ENCODE measurements at regions not wholly inside any gene's neighbourhood (a gene's known extent, or its start where the extent isn't known, plus 50 kb on each side); places are given as distances from the start of the nearest gene placed in this dataset.

GRCh38 chr6:147106759-147107401, 97.3 kb upstream of the STXBP5 start:
- no peaks in the 10 kb centered on the region for H3K9me3 ChIP-seq (ENCODE audit: control insufficient read depth in 1 of 2, low read length in 2 of 2)
- H3K4me3 Mint-ChIP-seq: peak overlapping the region in 2 of 8 donors; percentile 15 to 17
- H3K36me3 ChIP-seq (ENCODE audit: insufficient read depth, low read length): no peaks in the 10 kb centered on the region
- ChIA-PET CTCF (ENCODE audit: partially characterized antibody) (interaction anchor here (0.6 to 1.2 kb wide), 2 partner anchors 15 to 1180 kb away, joined by 3 read pairs; no protein-coding TSS in a partner anchor), POLR2A (ENCODE audit: partially characterized antibody) (no interaction called here)
- intact Hi-C loops (cut with micrococcal nuclease): no loop called here
- DNase-seq: no peak
- no peaks in the 10 kb centered on the region for H3K27me3 ChIP-seq (ENCODE audit: insufficient read depth, low read length)
- H3K9me3 Mint-ChIP-seq: peaks cover 0 to 3% (median 0%) of the 10 kb centered on the region in 8 donors
- H3K27ac ChIP-seq (ENCODE audit: low read depth, low read length): no peak overlapping the region
- peaks cover 35 to 59% (median 45%) of the 10 kb centered on the region in 4 donors for H3K4me1 Mint-ChIP-seq
- peaks cover 43% of the 10 kb centered on the region for H3K4me1 ChIP-seq (ENCODE audit: insufficient read depth, low read length)
- peak overlapping the region in 2 of 7 donors; percentile 13 to 43 for H3K27ac Mint-ChIP-seq
- no peaks in the 10 kb centered on the region for H3K27me3 Mint-ChIP-seq
- H3K36me3 Mint-ChIP-seq: no peaks in the 10 kb centered on the region
- no peak overlapping the region for H3K4me3 ChIP-seq (ENCODE audit: low read length in 2 of 2)

- peak overlapping the region in 3 of 8 donors; percentile 26 to 75 (median 54) for H3K4me3 Mint-ChIP-seq
- H3K9me3 Mint-ChIP-seq: peaks cover 0 to 2% (median 0%) of the 10 kb centered on the region in 8 donors
- H3K36me3 Mint-ChIP-seq: no peaks in the 10 kb centered on the region
- H3K27me3 ChIP-seq (ENCODE audit: insufficient read depth, low read length): no peaks in the 10 kb centered on the region
- H3K36me3 ChIP-seq (ENCODE audit: insufficient read depth, low read length): no peaks in the 10 kb centered on the region
- peak overlapping the region in 2 of 7 donors; percentile 36 to 59 for H3K27ac Mint-ChIP-seq
- H3K9me3 ChIP-seq (ENCODE audit: control insufficient read depth in 1 of 2, low read length in 2 of 2): no peaks in the 10 kb centered on the region
- POLR2A ChIA-PET (ENCODE audit: partially characterized antibody): interaction anchor here (1.3 to 3.9 kb wide), 2 partner anchors 94 to 95 kb away, joined by 5 to 20 read pairs; no protein-coding TSS in a partner anchor
- intact Hi-C loops (cut with micrococcal nuclease): no loop called here
- H3K4me1 ChIP-seq (ENCODE audit: insufficient read depth, low read length): peaks cover 40% of the 10 kb centered on the region
- CTCF ChIA-PET (ENCODE audit: partially characterized antibody): no interaction called here
- H3K27ac ChIP-seq (ENCODE audit: low read depth, low read length): no peak overlapping the region
- no peak overlapping the region for H3K4me3 ChIP-seq (ENCODE audit: low read length in 2 of 2)
- DNase-seq: no peak
- no peaks in the 10 kb centered on the region for H3K27me3 Mint-ChIP-seq
- H3K4me1 Mint-ChIP-seq: peaks cover 35 to 59% (median 44%) of the 10 kb centered on the region in 4 donors
Measured at GRCh38 chr6:147108259-147108910, 95.8 kb upstream of the STXBP5 start.

GRCh38 chr6:147109707-147110106, 94.5 kb upstream of the STXBP5 start:
- ChIA-PET CTCF (ENCODE audit: partially characterized antibody) (interaction anchor here (0.8 kb wide), 1 partner anchor 9 kb away, joined by 3 read pairs; no protein-coding TSS in a partner anchor), POLR2A (ENCODE audit: partially characterized antibody) (interaction anchor here (2.2 to 3.9 kb wide), 2 partner anchors 93 to 95 kb away, joined by 7 to 20 read pairs; partner anchors contain the start of gene STXBP5)
- H3K27ac Mint-ChIP-seq: peak overlapping the region in 5 of 7 donors; percentile 23 to 81 (median 62)

GRCh38 chr6:147116056-147116455, 88.2 kb upstream of the STXBP5 start:
- Mint-ChIP-seq H3K4me1 (peaks cover 2 to 7% (median 4%) of the 10 kb centered on the region in 4 donors), H3K36me3 (peaks cover 4% of the 10 kb centered on the region in 2 donors), H3K4me3 (no peak overlapping the region), H3K9me3 (peaks cover 0 to 15% (median 9%) of the 10 kb centered on the region in 8 donors), H3K27ac (no peak overlapping the region), H3K27me3 (peaks cover 3% of the 10 kb centered on the region in 2 donors)
- Histone ChIP-seq H3K9me3 (ENCODE audit: control insufficient read depth in 1 of 2, low read length in 2 of 2) (no peaks in the 10 kb centered on the region), H3K4me1 (ENCODE audit: insufficient read depth, low read length) (no peaks in the 10 kb centered on the region), H3K27me3 (ENCODE audit: insufficient read depth, low read length) (no peaks in the 10 kb centered on the region), H3K27ac (ENCODE audit: low read depth, low read length) (no peak overlapping the region), H3K36me3 (ENCODE audit: insufficient read depth, low read length) (no peaks in the 10 kb centered on the region), H3K4me3 (ENCODE audit: low read length in 2 of 2) (no peak overlapping the region)
- ChIA-PET POLR2A (ENCODE audit: partially characterized antibody) (no interaction called here), CTCF (ENCODE audit: partially characterized antibody) (no interaction called here)
- DNase-seq: no peak
- intact Hi-C loops (cut with micrococcal nuclease): no loop called here

More at GRCh38 chr6:147109707-147110106, 94.5 kb upstream of the STXBP5 start:
- Histone ChIP-seq H3K9me3 (ENCODE audit: control insufficient read depth in 1 of 2, low read length in 2 of 2) (no peaks in the 10 kb centered on the region), H3K27me3 (ENCODE audit: insufficient read depth, low read length) (no peaks in the 10 kb centered on the region), H3K36me3 (ENCODE audit: insufficient read depth, low read length) (no peaks in the 10 kb centered on the region), H3K27ac (ENCODE audit: low read depth, low read length) (no peak overlapping the region), H3K4me3 (ENCODE audit: low read length in 2 of 2) (no peak overlapping the region), H3K4me1 (ENCODE audit: insufficient read depth, low read length) (peaks cover 34% of the 10 kb centered on the region)
- no peaks in the 10 kb centered on the region for H3K36me3 Mint-ChIP-seq
- peaks cover 27 to 48% (median 37%) of the 10 kb centered on the region in 4 donors for H3K4me1 Mint-ChIP-seq
- H3K9me3 Mint-ChIP-seq: peaks cover 0 to 2% (median 0%) of the 10 kb centered on the region in 8 donors
- peak overlapping the region; percentile 6 to 89 (median 63) for H3K4me3 Mint-ChIP-seq
- intact Hi-C loops (cut with micrococcal nuclease): loop anchor here (1.0 kb wide), 1 partner anchor 93 kb away; no protein-coding TSS in a partner anchor
- DNase-seq: peak in 4 of 5 donors; percentile 51 to 60 (median 54)
- no peaks in the 10 kb centered on the region for H3K27me3 Mint-ChIP-seq

GRCh38 chr6:147117011-147117410, 87.2 kb upstream of the STXBP5 start:
- Mint-ChIP-seq H3K27me3 (peaks cover 3% of the 10 kb centered on the region in 2 donors), H3K27ac (no peak overlapping the region), H3K36me3 (peaks cover 4% of the 10 kb centered on the region in 2 donors), H3K4me3 (no peak overlapping the region), H3K9me3 (peaks cover 0 to 15% (median 9%) of the 10 kb centered on the region in 8 donors), H3K4me1 (no peaks in the 10 kb centered on the region)
- Histone ChIP-seq H3K9me3 (ENCODE audit: control insufficient read depth in 1 of 2, low read length in 2 of 2) (no peaks in the 10 kb centered on the region), H3K4me3 (ENCODE audit: low read length in 2 of 2) (no peak overlapping the region), H3K36me3 (ENCODE audit: insufficient read depth, low read length) (no peaks in the 10 kb centered on the region), H3K4me1 (ENCODE audit: insufficient read depth, low read length) (no peaks in the 10 kb centered on the region), H3K27me3 (ENCODE audit: insufficient read depth, low read length) (no peaks in the 10 kb centered on the region), H3K27ac (ENCODE audit: low read depth, low read length) (no peak overlapping the region)
- intact Hi-C loops (cut with micrococcal nuclease): no loop called here
- ChIA-PET CTCF (ENCODE audit: partially characterized antibody) (no interaction called here), POLR2A (ENCODE audit: partially characterized antibody) (no interaction called here)
- no peak for DNase-seq

- CTCF ChIA-PET (ENCODE audit: partially characterized antibody): no interaction called here
- peaks cover 4% of the 10 kb centered on the region in 2 donors for H3K36me3 Mint-ChIP-seq
- intact Hi-C loops (cut with micrococcal nuclease): no loop called here
- Histone ChIP-seq H3K27me3 (ENCODE audit: insufficient read depth, low read length) (no peaks in the 10 kb centered on the region), H3K9me3 (ENCODE audit: control insufficient read depth in 1 of 2, low read length in 2 of 2) (no peaks in the 10 kb centered on the region), H3K4me3 (ENCODE audit: low read length in 2 of 2) (no peak overlapping the region), H3K4me1 (ENCODE audit: insufficient read depth, low read length) (no peaks in the 10 kb centered on the region), H3K27ac (ENCODE audit: low read depth, low read length) (no peak overlapping the region), H3K36me3 (ENCODE audit: insufficient read depth, low read length) (no peaks in the 10 kb centered on the region)
- H3K27ac Mint-ChIP-seq: no peak overlapping the region
- no peak for DNase-seq
- H3K9me3 Mint-ChIP-seq: peaks cover 0 to 15% (median 9%) of the 10 kb centered on the region in 8 donors
- H3K4me1 Mint-ChIP-seq: no peaks in the 10 kb centered on the region
- peaks cover 3% of the 10 kb centered on the region in 2 donors for H3K27me3 Mint-ChIP-seq
- H3K4me3 Mint-ChIP-seq: no peak overlapping the region
- POLR2A ChIA-PET (ENCODE audit: partially characterized antibody): no interaction called here
Measured at GRCh38 chr6:147117580-147117979, 86.6 kb upstream of the STXBP5 start.

GRCh38 chr6:147119310-147119709, 84.9 kb upstream of the STXBP5 start:
- H3K36me3 Mint-ChIP-seq: peaks cover 4 to 7% of the 10 kb centered on the region in 2 donors
- peaks cover 6% of the 10 kb centered on the region in 2 donors for H3K27me3 Mint-ChIP-seq
- Histone ChIP-seq H3K4me3 (ENCODE audit: low read length in 2 of 2) (no peak overlapping the region), H3K9me3 (ENCODE audit: control insufficient read depth in 1 of 2, low read length in 2 of 2) (no peaks in the 10 kb centered on the region), H3K4me1 (ENCODE audit: insufficient read depth, low read length) (no peaks in the 10 kb centered on the region), H3K36me3 (ENCODE audit: insufficient read depth, low read length) (no peaks in the 10 kb centered on the region), H3K27me3 (ENCODE audit: insufficient read depth, low read length) (no peaks in the 10 kb centered on the region), H3K27ac (ENCODE audit: low read depth, low read length) (no peak overlapping the region)
- no peaks in the 10 kb centered on the region for H3K4me1 Mint-ChIP-seq
- peaks cover 0 to 15% (median 9%) of the 10 kb centered on the region in 8 donors for H3K9me3 Mint-ChIP-seq
- no peak overlapping the region for H3K27ac Mint-ChIP-seq
- POLR2A ChIA-PET (ENCODE audit: partially characterized antibody): no interaction called here
- no peak for DNase-seq
- H3K4me3 Mint-ChIP-seq: no peak overlapping the region
- CTCF ChIA-PET (ENCODE audit: partially characterized antibody): no interaction called here
- intact Hi-C loops (cut with micrococcal nuclease): no loop called here
